ENCODE measurements at regions not wholly inside any gene's neighbourhood (a gene's known extent, or its start where the extent isn't known, plus 50 kb on each side); places are given as distances from the start of the nearest gene placed in this dataset.

DNA sequence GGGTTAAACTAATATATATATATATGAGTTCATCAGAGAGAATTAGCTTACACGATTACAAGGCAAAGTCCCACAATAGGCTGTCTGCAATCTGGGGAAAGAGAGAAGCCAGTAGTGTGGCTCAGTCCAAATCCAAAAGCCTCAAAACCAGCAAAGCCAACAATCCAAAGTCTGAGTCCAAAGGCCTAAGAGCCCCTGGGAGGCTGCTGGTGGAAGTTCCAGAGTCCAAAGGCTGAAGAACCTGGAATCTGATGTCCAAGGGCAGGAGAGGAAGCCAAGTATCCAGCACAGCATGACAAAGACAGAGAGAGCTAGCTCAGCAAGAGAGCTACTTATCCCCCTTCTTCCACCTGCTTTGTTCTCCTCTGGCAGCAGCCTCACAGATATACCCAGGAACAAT is 274.7 kb upstream of the ID4 start:
- no TSS peak for BruUV-seq (replicated peaks)
- H3K9ac ChIP-seq (replicated peaks; ENCODE audit: extremely low read depth, insufficient read depth, low read length), result no peak overlapping the region
- H3K4me1 ChIP-seq (ENCODE audit: control insufficient read depth, extremely low read depth, insufficient read depth, low read length), result no peaks in the 10 kb centered on the region
- TF ChIP-seq POLR2AphosphoS5 (IDR thresholded peaks at IDR 0.05; ENCODE audit: insufficient read depth, low read depth, low read length) (no peak), EZH2 (IDR thresholded peaks at IDR 0.05; ENCODE audit: borderline replicate concordance, low read depth, low read length, severe bottlenecking) (no peak), FOS (IDR thresholded peaks at IDR 0.05; ENCODE audit: borderline replicate concordance, insufficient read depth, low read length) (no peak), MYC (IDR thresholded peaks at IDR 0.05; ENCODE audit: low read depth, low read length) (no peak), POLR2A (IDR thresholded peaks at IDR 0.05; ENCODE audit: low read depth, low read length) (no peak), GATA2 (IDR thresholded peaks at IDR 0.05; ENCODE audit: insufficient read depth, insufficient read length, low read depth, low read length) (no peak), MAX (IDR thresholded peaks at IDR 0.05; ENCODE audit: insufficient read depth, insufficient read length) (no peak), JUN (IDR thresholded peaks at IDR 0.05; ENCODE audit: borderline replicate concordance, insufficient read depth, insufficient read length, low read depth) (no peak)
- TF ChIP-seq, protein P1, sequence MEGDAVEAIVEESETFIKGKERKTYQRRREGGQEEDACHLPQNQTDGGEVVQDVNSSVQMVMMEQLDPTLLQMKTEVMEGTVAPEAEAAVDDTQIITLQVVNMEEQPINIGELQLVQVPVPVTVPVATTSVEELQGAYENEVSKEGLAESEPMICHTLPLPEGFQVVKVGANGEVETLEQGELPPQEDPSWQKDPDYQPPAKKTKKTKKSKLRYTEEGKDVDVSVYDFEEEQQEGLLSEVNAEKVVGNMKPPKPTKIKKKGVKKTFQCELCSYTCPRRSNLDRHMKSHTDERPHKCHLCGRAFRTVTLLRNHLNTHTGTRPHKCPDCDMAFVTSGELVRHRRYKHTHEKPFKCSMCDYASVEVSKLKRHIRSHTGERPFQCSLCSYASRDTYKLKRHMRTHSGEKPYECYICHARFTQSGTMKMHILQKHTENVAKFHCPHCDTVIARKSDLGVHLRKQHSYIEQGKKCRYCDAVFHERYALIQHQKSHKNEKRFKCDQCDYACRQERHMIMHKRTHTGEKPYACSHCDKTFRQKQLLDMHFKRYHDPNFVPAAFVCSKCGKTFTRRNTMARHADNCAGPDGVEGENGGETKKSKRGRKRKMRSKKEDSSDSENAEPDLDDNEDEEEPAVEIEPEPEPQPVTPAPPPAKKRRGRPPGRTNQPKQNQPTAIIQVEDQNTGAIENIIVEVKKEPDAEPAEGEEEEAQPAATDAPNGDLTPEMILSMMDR (IDR thresholded peaks at IDR 0.05; ENCODE audit: extremely low read depth in 1 of 2, insufficient read depth in 1 of 2, low read depth in 1 of 2, low read length in 2 of 2), result no peak
- H4K20me1 ChIP-seq (replicated peaks; ENCODE audit: control insufficient read depth, extremely low read depth, insufficient read depth, low read length), result no peaks in the 10 kb centered on the region
- H3K4me2 ChIP-seq (ENCODE audit: insufficient read depth, low read length), result no peak overlapping the region
- no peaks in the 10 kb centered on the region for H3K9me3 ChIP-seq (replicated peaks; ENCODE audit: control insufficient read depth, insufficient read depth, low read length)
- ChIA-PET POLR2A (no interaction called here), CTCF (no interaction called here)
- H3K27me3 ChIP-seq (ENCODE audit: control insufficient read depth in 2 of 2, insufficient read depth in 2 of 2, low read length in 2 of 2), result no peaks in the 10 kb centered on the region
- H3K9me1 ChIP-seq (replicated peaks; ENCODE audit: control insufficient read depth, extremely low read depth, insufficient read depth, low read length), result no peaks in the 10 kb centered on the region
- no peaks in the 10 kb centered on the region for H3K79me2 ChIP-seq (ENCODE audit: control insufficient read depth, insufficient read depth, low read length)
- intact Hi-C loops (cut with micrococcal nuclease) (no loop called here), dilution Hi-C loops (cut with MboI; ENCODE audit: extremely low pct_ligation_motif_present, low sequenced_read_pairs) (no loop called here)
- no peak overlapping the region for H2AFZ ChIP-seq (ENCODE audit: low read depth, low read length)
- no peak overlapping the region for H3K4me3 ChIP-seq (replicated peaks in 1 of 3; ENCODE audit: insufficient read depth in 1 of 3, low read depth in 1 of 3, low read length in 3 of 3)
- H3K27ac ChIP-seq (ENCODE audit: insufficient read depth, low read depth, low read length), result no peak overlapping the region
- no peaks in the 10 kb centered on the region for H3K36me3 ChIP-seq (ENCODE audit: control insufficient read depth in 2 of 2, extremely low read depth in 1 of 2, insufficient read depth in 2 of 2, low read length in 2 of 2)
- FAIRE-seq, result no peak
- DNase-seq (ENCODE audit: low read depth, low spot score), result no peak

All from endothelial cell of umbilical vein (primary cell).